Spleen (tissue), 11 donors: ENCODE measurements at regions not wholly inside any gene's neighbourhood (a gene's known extent, or its start where the extent isn't known, plus 50 kb on each side); places are given as distances from the start of the nearest gene placed in this dataset.

ENCODE experiments used
- DNase-seq: peaks from one replicate; pipeline ENCODE4 v3.0.0-alpha.2; 2020
- H3K27ac ChIP-seq, 8 donors: fragments of 200-600 bp; sonication (generic) in 7 of 8; 1 replicate in 4 of 8; 2 replicates in 4 of 8; pipeline versions ENCODE4 v1.5.0 to v1.8.0; 2016 to 2021; ENCODE audit warnings: inconsistent platforms in 4 of 8, mild to moderate bottlenecking in 4 of 8, moderate library complexity in 1 of 8
- H3K27me3 ChIP-seq, 7 donors: fragments of 200-600 bp; sonication (generic) in 6 of 7; replicated peaks in 1 of 7; 1 replicate in 4 of 7; 2 replicates in 3 of 7; pipeline versions ENCODE4 v1.5.0 to v1.8.0; 2016 to 2021; ENCODE audit warnings: inconsistent platforms in 3 of 7, mild to moderate bottlenecking in 1 of 7
- H3K36me3 ChIP-seq, 6 donors: fragments of 200-600 bp; sonication (generic) in 5 of 6; 1 replicate in 4 of 6; 2 replicates in 2 of 6; pipeline versions ENCODE4 v1.5.0 to v1.8.0; 2016 to 2021; ENCODE audit warnings: inconsistent platforms in 2 of 6
- H3K4me1 ChIP-seq, 6 donors: fragments of 200-600 bp; sonication (generic) in 5 of 6; 1 replicate in 3 of 6; 2 replicates in 3 of 6; pipeline versions ENCODE4 v1.5.0 to v1.8.0; 2016 to 2021; ENCODE audit warnings: inconsistent platforms in 3 of 6
- H3K4me3 ChIP-seq, 8 donors: fragments of 200-600 bp; sonication (generic) in 7 of 8; 1 replicate in 4 of 8; 2 replicates in 4 of 8; pipeline versions ENCODE4 v1.5.0 to v1.8.0; 2016 to 2021; ENCODE audit warnings: inconsistent platforms in 4 of 8, mild to moderate bottlenecking in 4 of 8, moderate library complexity in 2 of 8
- H3K9me3 ChIP-seq, 8 donors: fragments of 200-600 bp; sonication (generic) in 7 of 8; 1 replicate in 4 of 8; 2 replicates in 4 of 8; pipeline versions ENCODE4 v1.5.0 to v1.8.0; 2016 to 2021; ENCODE audit warnings: inconsistent platforms in 4 of 8
- CTCF ChIP-seq, 11 experiments: fragments of 200-600 bp in 7 of 11; fragments of 450-650 bp in 4 of 11; sonication (generic) in 4 of 11; IDR thresholded peaks in 8 of 11; conservative IDR thresholded peaks in 3 of 11; 1 replicate in 7 of 11; 2 replicates in 4 of 11; pipeline versions ENCODE4 v1.4.0 to v1.8.0; 2016 to 2021; ENCODE audit warnings: antibody characterized with exemption in 11 of 11, inconsistent platforms in 4 of 11, mild to moderate bottlenecking in 1 of 11
- POLR2A ChIP-seq, 3 donors: fragments of 450-650 bp; IDR thresholded peaks; one replicate each; pipeline ENCODE4 v1.5.1; 2017; ENCODE audit warnings: antibody characterized with exemption in 3 of 3, mild to moderate bottlenecking in 1 of 3
- POLR2AphosphoS5 ChIP-seq, 3 donors: sonication (generic); formaldehyde crosslinking; IDR thresholded peaks; one replicate each; pipeline ENCODE4 v1.5.1; 2017; ENCODE audit warnings: antibody characterized with exemption in 3 of 3
- WGBS, 5 donors: extraction: QIAGEN DNeasy Blood & Tissue Kit in 3 of 5; methylation state at CpG; one replicate each; pipeline versions ENCODE4 v1.1.5 to v1.1.7; 2013 to 2018; 5-methylcytosine and 5-hydroxymethylcytosine counted together
- intact Hi-C: fragments of 100-400 bp; cut with DNase I; formaldehyde crosslinking; loops from one replicate; pipeline ENCODE4 v1.15.0; 2023; ENCODE audit warnings: low total_unique reads
- donor health status: healthy with polysubstance abuse.
- donor health status: DM: no; HTN: no; CAD: no; lungs with moderate emphysema.
- donor health status: DM: no; HTN: no; CAD: no.
- donor health status: Bipolar disorder and iron deficiency.
- donor health status: healthy.
- donor health status: DM: no; HTN: no; CAD: no.
- donor health status: DM: yes; HTN: yes; CAD: no.

DNA sequence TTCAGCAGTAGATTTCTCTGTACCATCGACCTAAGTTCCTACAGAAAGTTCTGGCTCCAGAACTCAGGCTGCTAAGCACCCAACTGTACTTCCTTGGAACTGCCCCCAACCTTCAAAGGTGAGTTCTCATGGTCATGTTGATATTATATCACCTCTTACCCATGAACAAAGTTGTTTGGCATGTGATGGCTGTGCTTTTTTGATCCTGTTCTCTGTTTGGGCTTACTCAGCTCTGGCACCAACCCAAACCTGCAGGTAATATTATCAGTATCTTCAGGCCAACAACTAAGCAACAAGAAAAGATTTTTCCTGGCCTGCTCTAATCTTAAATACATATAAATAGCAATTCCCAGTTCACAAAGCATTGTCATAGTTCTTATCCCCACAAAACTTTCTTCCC lies 318.7 kb upstream of the LMCD1 start:
- intact Hi-C loops, result no loop called here
- no peak for DNase-seq
- TF ChIP-seq POLR2A (IDR thresholded peaks at IDR 0.05), result no peak
- no peak for TF ChIP-seq CTCF (IDR thresholded peaks at IDR 0.05 in 8 of 11, conservative IDR thresholded peaks at IDR 0.05 in 3 of 11)
- TF ChIP-seq POLR2AphosphoS5 (IDR thresholded peaks at IDR 0.05), result no peak
- Histone ChIP-seq H3K4me3 (no peak overlapping the region), H3K9me3 (no peaks in the 10 kb centered on the region), H3K4me1 (no peaks in the 10 kb centered on the region), H3K36me3 (no peaks in the 10 kb centered on the region), H3K27ac (no peak overlapping the region), H3K27me3 (no peaks in the 10 kb centered on the region)
- 63 to 87% (median 71%) methylated on average over 1 of the region's 1 CpG for WGBS, 5 donors

DNA sequence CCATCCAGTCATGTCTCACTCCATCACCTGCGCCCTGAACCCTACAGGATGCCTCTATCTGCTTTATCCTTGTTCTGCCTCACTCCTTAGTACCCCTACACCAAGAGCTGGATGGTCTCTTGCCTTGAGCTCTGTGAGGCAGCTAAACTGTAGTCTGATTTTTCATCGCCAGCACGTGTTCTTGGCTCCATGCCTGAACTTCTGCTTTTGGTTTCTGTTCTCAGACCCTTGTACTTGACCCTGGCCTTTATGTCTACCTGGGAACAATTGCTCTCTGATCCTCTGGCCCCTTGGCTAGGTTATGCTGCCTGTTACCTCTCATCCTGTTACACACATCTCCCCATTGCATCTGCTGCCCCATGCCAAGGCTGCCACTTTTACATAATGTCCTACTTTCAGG lies 318.0 kb upstream of the LMCD1 start:
- no peak overlapping the region for H3K27ac ChIP-seq
- H3K36me3 ChIP-seq, result no peaks in the 10 kb centered on the region
- intact Hi-C loops, result no loop called here
- no peaks in the 10 kb centered on the region for H3K4me1 ChIP-seq
- WGBS, 5 donors, result 39 to 58% (median 54%) methylated on average over 3 of the region's 3 CpGs
- TF ChIP-seq POLR2AphosphoS5 (IDR thresholded peaks at IDR 0.05) (no peak), CTCF (IDR thresholded peaks at IDR 0.05 in 8 of 11, conservative IDR thresholded peaks at IDR 0.05 in 3 of 11) (no peak), POLR2A (IDR thresholded peaks at IDR 0.05) (no peak)
- H3K27me3 ChIP-seq, result no peaks in the 10 kb centered on the region
- H3K4me3 ChIP-seq, result no peak overlapping the region
- no peak for DNase-seq
- no peaks in the 10 kb centered on the region for H3K9me3 ChIP-seq

DNA sequence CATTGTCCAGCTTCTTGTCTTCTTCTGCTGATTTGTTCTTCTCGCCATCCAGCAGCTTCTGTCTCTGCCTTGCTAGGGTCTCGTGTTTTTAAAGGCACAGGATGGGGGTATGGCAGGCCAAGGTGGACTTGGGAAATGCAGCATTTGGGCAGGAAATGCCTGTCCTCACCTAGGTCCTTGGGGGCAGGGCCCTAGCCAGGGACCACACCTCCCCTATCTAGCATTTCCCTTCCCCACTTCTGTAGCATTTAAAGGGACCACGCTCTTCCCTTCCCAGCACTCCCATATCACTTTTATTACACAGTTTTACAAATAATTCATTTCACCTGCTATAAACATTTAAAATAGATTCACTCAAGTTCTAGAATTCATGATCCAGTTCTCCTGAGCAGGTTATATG lies 315.4 kb upstream of the LMCD1 start:
- Histone ChIP-seq H3K4me1 (no peaks in the 10 kb centered on the region), H3K9me3 (peaks cover 0 to 9% (median 4%) of the 10 kb centered on the region in 8 donors), H3K27me3 (no peaks in the 10 kb centered on the region), H3K4me3 (no peak overlapping the region), H3K27ac (no peak overlapping the region), H3K36me3 (no peaks in the 10 kb centered on the region)
- no peak for DNase-seq
- intact Hi-C loops, result no loop called here
- TF ChIP-seq POLR2AphosphoS5 (IDR thresholded peaks at IDR 0.05) (no peak), POLR2A (IDR thresholded peaks at IDR 0.05) (no peak), CTCF (IDR thresholded peaks at IDR 0.05 in 8 of 11, conservative IDR thresholded peaks at IDR 0.05 in 3 of 11) (no peak)
- 71 to 93% (median 84%) methylated on average over 3 of the region's 3 CpGs for WGBS, 5 donors

DNA sequence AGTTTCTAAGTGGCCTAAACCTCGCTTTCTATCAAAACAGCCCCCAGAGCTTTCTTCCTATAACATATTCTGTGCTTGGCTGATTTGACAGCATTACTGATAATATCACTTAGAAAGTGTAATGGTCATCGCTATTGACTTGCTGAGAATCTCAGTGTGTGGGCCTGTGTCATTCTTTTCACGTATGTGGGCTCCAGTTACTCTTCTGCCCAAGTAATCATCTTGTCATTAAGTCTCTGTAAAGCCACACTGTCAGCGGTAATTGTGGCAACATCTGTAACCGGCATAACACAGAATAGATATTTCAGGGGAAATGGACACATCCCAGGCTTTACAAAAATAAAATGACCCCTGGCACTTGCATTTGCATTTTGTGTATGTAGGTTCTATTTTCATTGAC lies 313.6 kb upstream of the LMCD1 start:
- DNase-seq, result no peak

More for the DNA sequence above, 313.6 kb upstream of the LMCD1 start:
- no peaks in the 10 kb centered on the region for H3K36me3 ChIP-seq
- no peaks in the 10 kb centered on the region for H3K4me1 ChIP-seq
- no peak overlapping the region for H3K4me3 ChIP-seq
- peaks cover 0 to 17% (median 8%) of the 10 kb centered on the region in 8 donors for H3K9me3 ChIP-seq
- WGBS, 5 donors, result 84 to 91% (median 87%) methylated on average over 5 of the region's 5 CpGs
- TF ChIP-seq POLR2AphosphoS5 (IDR thresholded peaks at IDR 0.05) (no peak), CTCF (IDR thresholded peaks at IDR 0.05 in 8 of 11, conservative IDR thresholded peaks at IDR 0.05 in 3 of 11) (no peak), POLR2A (IDR thresholded peaks at IDR 0.05) (no peak)
- intact Hi-C loops, result no loop called here
- no peaks in the 10 kb centered on the region for H3K27me3 ChIP-seq
- H3K27ac ChIP-seq, result no peak overlapping the region
